ENCODE measurements at regions not wholly inside any gene's neighbourhood (a gene's known extent, or its start where the extent isn't known, plus 50 kb on each side); places are given as distances from the start of the nearest gene placed in this dataset.

GRCh38 chr4:187191676-187192075 lies 468.0 kb upstream of the FAT1 start:
- no peak for DNase-seq

- no peak for DNase-seq
These were observed 468.6 kb upstream of the FAT1 start for GRCh38 chr4:187192266-187192665.

- DNase-seq, result no peak
These were observed 469.5 kb upstream of the FAT1 start for GRCh38 chr4:187193141-187193540.

GRCh38 chr4:187204389-187204918 lies 480.8 kb upstream of the FAT1 start:
- no peak for DNase-seq

- no peak for DNase-seq
These were observed 484.3 kb upstream of the FAT1 start for GRCh38 chr4:187207931-187208330.

GRCh38 chr4:187208651-187209050 lies 485.0 kb upstream of the FAT1 start:
- DNase-seq, result no peak

GRCh38 chr4:187209921-187210613 lies 486.4 kb upstream of the FAT1 start:
- DNase-seq, result no peak

GRCh38 chr4:187212446-187213080 lies 488.9 kb upstream of the FAT1 start:
- no peak for DNase-seq

GRCh38 chr4:187215438-187215837 lies 491.8 kb upstream of the FAT1 start:
- no peak for DNase-seq

- no peak for DNase-seq
These were observed 495.1 kb upstream of the FAT1 start for GRCh38 chr4:187218705-187219245.

- DNase-seq, result no peak
These were observed 500.9 kb upstream of the FAT1 start for GRCh38 chr4:187224560-187224959.

- no peak for DNase-seq
These were observed 504.4 kb upstream of the FAT1 start for GRCh38 chr4:187227907-187228704.

- no peak for DNase-seq
These were observed 508.5 kb upstream of the FAT1 start for GRCh38 chr4:187232196-187232595.

- no peak for DNase-seq
These were observed 509.1 kb upstream of the FAT1 start for GRCh38 chr4:187232796-187233195.

GRCh38 chr4:187235456-187236170 lies 512.0 kb upstream of the FAT1 start:
- no peak for DNase-seq

- DNase-seq, result no peak
These were observed 512.7 kb upstream of the FAT1 start for GRCh38 chr4:187236209-187236890.

GRCh38 chr4:187238646-187239045 lies 515.0 kb upstream of the FAT1 start:
- DNase-seq, result no peak

- DNase-seq, result no peak
These were observed 528.2 kb upstream of the FAT1 start for GRCh38 chr4:187251896-187252295.

GRCh38 chr4:187256897-187257296 lies 533.2 kb upstream of the FAT1 start:
- DNase-seq, result no peak

GRCh38 chr4:187258651-187259401 lies 535.2 kb upstream of the FAT1 start:
- peak; percentile 69 for DNase-seq

- no peak for DNase-seq
These were observed 545.3 kb upstream of the FAT1 start for GRCh38 chr4:187268940-187269339.

All from NCI-H1105 (cell line).